ENCODE measurements at regions not wholly inside any gene's neighbourhood (a gene's known extent, or its start where the extent isn't known, plus 50 kb on each side); places are given as distances from the start of the nearest gene placed in this dataset.

DNA sequence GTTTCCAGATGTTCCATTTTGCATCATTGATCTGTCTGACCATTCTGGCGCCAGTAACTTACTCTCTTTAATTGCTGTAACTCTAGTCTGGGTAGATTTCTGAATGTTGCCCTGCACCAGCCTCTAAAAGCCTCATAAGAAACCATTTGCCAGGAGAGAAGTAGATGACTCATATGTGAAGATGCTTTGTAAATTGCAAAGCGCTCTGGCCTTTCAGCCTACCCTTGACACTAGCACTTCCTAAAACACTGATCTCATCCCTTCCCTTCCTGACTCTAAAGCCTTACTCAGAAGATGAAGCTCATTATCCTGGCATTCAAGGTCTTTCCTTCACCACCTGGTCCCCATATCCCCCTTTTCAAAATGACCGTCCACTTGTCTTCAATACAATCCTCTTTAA is 193.2 kb upstream of the MEX3C start:
- intact Hi-C loops (cut with DNase I): no loop called here
- DNase-seq (ENCODE audit: low spot score): no peak

DNA sequence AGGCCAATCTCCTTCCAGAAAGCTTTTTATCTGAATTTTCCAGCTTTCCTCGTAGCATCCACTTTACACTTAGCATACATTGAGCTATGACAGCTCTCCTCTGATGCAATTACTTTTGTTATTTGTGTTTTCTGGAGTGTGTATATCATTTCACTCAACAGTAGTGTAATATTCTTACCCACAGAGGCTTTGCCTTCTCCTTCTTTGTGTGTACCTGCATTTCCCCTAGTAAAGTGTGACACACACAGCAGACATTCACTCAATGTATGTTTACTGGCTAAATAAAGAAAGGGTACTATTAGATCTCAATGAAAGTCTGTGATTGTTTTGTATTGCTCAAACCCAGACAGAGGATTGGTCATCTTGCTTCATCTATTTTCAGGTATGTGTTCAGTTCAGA is 193.7 kb upstream of the MEX3C start:
- intact Hi-C loops (cut with DNase I): no loop called here
- no peak for DNase-seq (ENCODE audit: low spot score)

DNA sequence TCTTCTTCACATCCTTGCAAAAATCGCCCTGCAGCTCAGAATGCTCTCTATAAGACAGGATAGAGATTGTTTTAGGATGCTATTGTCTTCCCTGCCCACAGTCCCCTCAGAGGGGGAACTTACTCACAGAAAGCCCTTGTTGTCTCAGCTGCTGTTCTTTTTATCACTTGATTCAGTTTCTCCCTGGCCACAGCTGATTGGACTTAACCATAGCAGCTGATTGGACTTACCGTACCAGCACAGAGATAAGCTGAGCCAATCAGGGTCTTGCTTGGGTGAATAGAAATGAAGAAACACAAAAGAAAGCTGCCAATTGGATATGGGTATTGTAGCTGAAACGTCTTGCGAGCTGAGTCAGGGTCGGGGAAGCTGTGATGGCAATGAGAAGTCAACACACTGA is 194.2 kb upstream of the MEX3C start:
- no peak for DNase-seq (ENCODE audit: low spot score)
- intact Hi-C loops (cut with DNase I): no loop called here

DNA sequence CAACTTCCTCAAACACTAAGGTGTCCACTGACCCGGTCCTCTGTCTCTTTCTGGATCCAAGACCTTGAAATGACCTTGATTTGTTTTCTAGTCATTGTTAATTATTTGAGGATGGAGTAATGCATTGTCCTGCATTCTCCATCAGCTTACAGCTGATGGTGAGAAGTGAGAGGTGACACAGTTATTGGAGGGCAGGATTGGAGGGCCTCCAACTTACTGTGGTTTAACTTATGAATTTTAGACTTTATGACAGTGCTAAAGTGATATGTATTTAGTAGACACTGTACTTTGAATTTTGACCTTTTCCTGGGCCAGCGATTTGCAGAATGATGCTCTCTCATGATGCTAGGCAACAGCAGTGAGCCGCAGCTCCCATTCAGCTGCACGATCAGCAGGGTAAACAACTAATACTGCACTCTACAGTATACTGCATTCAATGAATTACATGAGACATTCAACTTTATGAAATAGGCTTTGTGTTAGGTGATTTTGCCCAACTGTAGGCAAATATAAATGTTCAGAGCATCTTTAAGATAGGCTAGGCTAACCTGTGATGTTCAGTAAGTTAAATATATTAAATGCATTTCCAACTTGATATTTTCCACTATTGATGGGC is 200.0 kb upstream of the MEX3C start:
- intact Hi-C loops (cut with DNase I): no loop called here
- no peak for DNase-seq (ENCODE audit: low spot score)

DNA sequence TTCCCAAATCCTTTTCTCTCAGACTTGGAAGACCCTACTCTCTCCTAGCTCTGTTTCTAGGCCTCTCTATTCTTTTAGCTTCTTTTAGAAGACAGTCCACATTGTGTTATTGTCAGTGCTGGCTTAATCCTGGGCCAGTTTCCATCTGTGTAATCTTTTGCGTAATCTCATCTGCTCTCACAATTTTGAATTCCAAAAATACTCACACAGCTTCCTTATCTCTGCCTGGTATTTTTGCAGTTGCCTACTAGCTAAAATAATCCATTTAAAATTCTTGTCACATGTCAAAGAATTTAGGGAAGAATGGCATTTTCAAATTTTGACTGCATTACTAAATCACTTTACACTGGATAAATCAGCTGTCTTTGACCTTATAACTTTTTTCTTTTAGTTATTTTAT is 200.6 kb upstream of the MEX3C start:
- intact Hi-C loops (cut with DNase I): no loop called here
- DNase-seq (ENCODE audit: low spot score): no peak

DNA sequence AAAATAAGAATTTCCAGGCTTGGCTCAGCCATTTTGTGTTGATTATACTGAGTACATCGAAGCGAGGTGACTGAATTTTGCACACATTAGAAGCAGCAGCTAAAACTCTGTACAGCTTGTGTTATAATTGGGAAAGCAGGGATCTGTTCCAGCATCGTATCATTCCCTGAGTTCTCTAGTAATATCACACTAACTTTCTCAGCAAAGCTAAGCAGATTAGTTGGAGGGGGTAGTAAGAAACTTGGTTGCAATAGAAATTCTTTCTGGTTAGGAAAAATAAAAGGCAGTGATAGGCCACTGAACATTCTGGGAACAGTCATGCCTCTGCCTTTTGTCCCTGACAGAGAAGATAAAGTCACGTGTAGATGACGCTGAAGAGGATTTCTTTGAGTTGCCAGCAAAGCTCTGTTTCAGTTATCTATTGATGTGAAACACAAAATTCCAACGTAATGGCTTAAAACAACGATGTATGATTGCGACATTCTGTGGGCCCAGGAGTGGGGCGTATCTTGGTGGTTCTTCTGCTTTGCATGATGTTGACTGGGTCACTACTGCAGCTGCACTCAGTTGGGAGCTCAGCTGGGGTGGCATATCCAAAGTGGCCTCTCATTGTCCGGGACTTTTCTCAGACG is 202.1 kb upstream of the MEX3C start:
- DNase-seq (ENCODE audit: low spot score): no peak
- intact Hi-C loops (cut with DNase I): no loop called here

DNA sequence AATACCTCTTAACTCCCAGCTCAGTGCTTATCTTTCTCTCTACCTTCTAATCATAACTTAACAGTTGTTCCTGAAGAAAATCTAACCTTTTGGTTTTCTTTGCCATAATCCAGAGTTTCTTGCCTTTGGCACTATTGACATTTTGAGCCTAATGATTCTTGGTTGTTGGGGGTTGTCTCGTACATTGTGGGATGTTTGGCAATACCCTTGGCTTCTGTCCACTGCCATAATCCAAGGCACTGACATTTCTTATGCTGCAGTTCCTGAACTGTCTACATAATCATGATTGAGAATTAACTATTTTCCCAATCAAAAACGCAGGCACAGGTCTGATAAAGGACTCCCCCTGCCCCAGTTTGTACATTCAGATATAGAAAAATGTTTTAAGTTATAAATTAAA is 203.2 kb upstream of the MEX3C start:
- DNase-seq (ENCODE audit: low spot score): no peak
- intact Hi-C loops (cut with DNase I): no loop called here

DNA sequence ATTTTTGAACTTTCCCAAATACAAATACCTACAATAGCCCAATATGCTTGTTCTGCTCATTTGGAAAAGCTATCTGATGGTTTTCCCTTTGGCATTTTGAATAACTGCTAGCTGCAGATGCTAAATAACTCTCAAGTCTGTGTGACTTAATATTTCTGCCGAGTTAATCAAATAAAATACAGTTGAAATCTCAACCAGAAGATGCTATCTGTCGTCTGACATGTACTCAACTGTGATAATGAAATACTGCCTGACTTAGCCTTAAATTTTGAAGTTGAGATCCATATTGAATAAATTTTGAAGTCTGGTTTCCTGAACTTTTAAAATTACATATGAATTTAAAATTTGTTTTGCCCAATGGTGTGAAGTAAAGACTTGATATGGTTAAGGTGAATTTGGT is 204.4 kb upstream of the MEX3C start:
- no peak for DNase-seq (ENCODE audit: low spot score)
- intact Hi-C loops (cut with DNase I): no loop called here

DNA sequence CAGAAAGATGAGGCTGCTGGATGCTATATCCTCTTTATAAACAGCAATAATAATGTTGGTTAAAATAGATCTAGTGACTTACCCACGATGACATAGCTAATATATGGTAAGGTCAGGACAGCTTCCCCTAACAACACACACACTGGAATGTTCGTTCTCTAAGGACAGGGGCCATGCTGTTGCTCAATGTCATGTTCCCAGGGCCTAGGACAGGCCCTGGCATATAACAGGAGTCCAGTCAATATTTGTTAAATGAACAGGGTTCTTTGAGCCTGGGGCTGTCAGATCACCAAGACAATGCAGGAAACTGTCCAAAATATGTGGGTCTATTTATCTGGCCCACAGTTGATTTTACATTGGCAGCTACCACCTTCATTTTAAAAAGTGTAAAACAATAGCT is 207.1 kb upstream of the MEX3C start:
- no peak for DNase-seq (ENCODE audit: low spot score)
- intact Hi-C loops (cut with DNase I): no loop called here

DNA sequence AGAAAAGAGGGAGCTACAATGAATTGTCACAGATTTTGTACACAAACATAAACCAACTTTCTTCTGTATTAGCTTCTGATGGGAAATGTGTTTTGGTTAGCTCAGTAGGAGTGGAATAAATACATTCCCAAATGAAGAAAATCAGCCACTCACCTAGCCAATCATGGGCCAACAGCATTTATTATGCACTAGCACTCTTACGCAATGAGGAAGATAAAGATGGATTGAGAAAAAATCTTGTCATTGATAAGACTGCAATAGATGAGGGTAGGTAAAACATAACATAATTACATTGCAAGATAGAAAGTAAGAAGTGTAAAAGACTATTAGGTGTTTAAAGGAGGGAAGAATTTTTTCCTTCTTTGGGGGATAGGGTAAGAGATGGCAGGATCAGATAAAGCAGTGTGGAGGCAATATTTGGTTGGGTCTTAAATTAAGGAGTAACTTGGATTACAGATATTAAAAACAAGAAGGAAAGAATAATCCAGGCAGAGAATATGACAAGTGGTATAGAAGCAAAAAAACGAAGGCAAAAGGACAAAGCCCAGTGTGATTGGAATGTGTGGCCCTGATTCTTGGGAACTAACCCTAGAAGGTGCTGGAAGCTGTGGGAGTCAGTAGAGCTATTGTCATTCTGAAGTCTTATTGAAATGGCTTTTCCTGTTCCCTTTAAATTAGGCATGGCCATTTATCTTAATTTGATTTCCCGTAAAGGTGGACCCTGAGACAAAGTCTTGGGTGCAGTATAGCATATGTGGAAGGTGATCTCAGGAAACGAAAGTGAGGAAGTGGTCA is 208.4 kb upstream of the MEX3C start:
- intact Hi-C loops (cut with DNase I): no loop called here
- DNase-seq (ENCODE audit: low spot score): no peak

DNA sequence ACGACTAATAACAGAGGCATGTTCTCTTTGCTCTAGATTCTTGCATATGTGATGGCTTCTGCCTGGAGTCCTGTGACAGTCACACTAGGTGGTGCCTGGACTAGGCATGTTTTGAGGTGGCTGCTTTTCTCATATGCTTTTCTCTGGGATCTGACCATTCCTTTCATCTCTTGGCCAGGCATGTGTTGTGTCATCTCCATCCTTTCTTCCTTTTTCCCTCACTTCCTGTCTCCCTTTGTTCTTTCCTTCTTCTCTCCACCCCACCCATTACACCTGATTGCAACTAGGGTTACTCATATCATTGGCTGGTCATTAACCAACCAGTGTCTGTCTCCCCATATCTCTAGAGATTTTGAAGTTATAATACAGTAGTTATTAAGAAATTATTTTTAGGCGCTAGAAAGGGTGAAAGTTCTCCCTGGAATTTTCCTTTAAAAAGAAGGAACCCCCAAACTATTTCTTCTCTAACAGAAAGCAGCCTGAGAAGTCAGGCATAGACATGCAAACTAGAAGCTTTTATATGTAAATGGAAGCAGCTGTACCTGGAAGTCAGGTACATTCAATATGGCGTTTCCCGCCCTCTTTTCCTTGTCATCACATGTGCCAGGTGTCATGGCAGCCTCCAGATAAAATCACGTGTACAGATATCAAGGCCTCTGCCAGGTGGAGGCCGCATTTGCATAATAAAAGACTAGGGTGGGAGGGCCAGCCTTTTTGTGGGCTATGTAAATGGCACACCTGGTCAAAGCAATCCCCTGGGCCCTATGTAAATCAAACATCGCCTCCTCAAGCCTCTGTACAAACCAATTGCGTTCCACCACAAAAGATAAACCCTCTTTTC is 220.4 kb upstream of the MEX3C start:
- intact Hi-C loops (cut with DNase I): no loop called here

DNA sequence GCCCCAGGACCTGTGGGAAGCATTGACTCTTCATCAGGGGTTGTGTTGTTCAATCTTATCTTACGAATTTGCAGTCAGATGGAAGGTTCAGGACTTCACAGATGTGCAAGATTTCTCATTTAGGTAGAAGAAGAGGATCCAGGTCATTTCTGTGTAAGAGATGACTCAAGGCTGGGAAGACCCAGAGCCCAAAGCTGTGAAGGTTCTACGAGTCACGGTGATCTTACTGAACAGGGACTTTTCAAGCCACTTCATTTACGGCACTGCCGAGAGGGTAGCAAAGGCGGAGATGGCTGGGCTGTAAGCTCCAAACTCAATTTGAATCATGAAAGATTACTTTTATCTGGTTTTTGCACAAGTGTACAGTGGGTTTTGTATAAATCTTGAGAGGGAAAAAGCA is 228.0 kb upstream of the MEX3C start:
- intact Hi-C loops (cut with DNase I): no loop called here

More for the DNA sequence above, 220.4 kb upstream of the MEX3C start:
- no peak for DNase-seq (ENCODE audit: low spot score)

DNA sequence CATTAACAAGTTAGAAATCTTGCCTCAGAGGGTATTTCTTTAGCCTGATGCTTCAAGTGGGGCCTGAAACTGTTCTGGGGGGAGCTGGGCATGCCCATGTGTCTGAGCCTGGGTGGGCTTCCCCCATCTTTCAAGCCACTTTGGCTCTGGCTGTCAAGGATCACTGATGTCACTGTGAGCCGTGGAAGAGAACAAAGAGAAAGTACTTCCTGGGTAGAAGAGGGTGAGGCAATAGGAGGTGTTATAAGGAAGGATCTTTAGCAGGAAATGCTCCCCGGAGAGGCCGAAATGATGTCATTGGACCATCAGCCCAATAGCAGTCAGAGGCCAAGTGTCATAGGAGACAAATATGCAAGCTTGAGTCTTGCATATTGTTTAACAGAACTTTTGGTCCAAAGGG is 228.4 kb upstream of the MEX3C start:
- intact Hi-C loops (cut with DNase I): no loop called here

More for the DNA sequence above, 228.0 kb upstream of the MEX3C start:
- no peak for DNase-seq (ENCODE audit: low spot score)

DNA sequence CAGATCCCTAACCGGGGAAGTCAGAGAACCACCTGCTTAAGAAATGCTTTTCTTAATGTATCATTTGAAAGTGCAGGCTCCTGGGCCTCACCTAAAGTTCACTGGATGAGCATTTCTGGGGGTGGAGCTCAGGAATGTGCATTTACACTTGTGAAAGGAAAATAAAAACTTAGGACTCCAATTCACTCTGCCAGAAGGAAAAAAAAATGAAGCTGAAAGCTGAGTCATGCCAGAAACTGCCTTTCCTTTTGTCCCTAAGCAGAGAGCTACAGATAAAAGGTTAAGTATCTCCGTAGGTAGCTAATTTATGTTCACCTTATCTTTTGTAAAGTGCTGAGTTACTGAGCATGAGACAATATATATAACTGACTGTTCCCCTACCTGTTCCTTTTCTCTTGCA is 229.5 kb upstream of the MEX3C start:
- no peak for DNase-seq (ENCODE audit: low spot score)
- intact Hi-C loops (cut with DNase I): no loop called here

More for the DNA sequence above, 228.4 kb upstream of the MEX3C start:
- DNase-seq (ENCODE audit: low spot score): no peak

DNA sequence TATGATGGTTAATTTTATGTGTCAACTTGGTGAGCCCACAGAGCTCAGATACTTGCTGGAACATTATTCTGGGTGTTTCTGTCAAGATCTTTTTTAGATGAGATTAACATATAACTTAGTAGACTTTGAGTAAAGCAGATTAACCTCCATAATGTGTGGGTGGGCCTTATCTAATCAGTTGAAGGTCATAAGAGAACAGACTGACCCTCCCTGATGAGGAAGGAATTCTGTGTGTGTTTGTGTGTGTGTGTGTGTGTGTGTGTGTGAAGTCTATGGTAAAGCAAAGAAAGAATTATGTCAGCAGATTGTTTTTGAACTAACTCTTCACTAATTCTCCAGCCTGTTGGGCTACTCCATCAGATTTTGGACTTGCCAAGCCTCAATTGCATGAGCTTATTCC is 232.2 kb upstream of the MEX3C start:
- intact Hi-C loops (cut with DNase I): no loop called here
- DNase-seq (ENCODE audit: low spot score): no peak

DNA sequence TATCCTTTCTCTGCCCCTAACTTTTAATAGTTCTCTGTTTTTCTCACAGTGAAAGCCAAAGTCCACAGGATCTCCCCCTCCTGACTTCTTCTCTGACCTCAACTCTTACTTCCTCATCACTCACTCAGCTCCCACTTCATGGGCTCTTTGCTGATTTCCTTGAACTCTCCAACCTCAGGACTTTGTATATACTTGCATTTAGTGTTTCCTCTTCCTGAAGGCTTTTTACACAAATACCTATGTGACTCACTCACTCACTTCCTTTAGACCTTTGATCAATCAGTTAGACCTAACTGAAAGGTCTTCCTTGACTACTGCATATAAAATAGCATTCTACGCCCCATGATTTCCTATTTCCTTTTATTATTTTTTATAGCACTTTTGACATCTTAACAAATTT is 233.1 kb upstream of the MEX3C start:
- intact Hi-C loops (cut with DNase I): no loop called here

DNA sequence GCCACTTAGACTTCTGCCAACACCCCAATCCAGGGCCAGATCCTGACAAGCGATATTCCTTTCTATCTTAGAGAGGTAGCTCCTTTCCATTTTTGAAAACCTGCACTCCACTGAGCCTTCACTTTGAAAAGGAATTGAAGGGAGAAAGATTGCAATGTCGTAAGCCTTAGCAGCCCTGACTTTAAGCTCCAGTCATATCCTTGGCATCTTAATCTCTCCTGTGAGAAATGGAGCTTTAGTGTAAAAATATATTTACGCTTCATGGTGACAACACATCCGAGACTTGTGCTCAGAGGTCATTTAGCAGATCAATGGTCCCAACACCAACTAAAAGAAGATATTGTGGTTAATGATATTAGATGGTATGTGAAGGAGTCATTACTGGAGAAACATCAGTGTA is 235.8 kb upstream of the MEX3C start:
- intact Hi-C loops (cut with DNase I): no loop called here

More for the DNA sequence above, 233.1 kb upstream of the MEX3C start:
- DNase-seq (ENCODE audit: low spot score): no peak

DNA sequence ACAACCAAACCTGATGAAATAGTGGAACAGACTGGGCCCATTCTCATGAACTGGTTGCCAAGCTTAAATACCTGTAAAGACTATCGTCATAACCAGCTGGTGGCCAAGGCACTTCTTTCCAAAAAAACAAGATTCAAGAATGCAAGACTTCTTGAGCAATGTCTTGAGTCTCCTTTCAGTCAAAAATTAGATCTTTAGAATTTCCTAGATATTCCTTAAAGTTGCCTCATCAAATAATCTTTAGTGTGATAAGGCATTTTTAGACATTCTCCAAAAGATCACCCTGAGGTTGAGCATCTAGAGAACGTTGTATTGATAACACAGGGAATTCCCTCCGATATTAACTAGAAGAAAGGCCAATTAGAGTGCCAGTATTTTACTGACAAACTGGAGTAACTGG is 236.4 kb upstream of the MEX3C start:
- DNase-seq (ENCODE audit: low spot score): no peak
- intact Hi-C loops (cut with DNase I): no loop called here

More for the DNA sequence above, 235.8 kb upstream of the MEX3C start:
- no peak for DNase-seq (ENCODE audit: low spot score)

DNA sequence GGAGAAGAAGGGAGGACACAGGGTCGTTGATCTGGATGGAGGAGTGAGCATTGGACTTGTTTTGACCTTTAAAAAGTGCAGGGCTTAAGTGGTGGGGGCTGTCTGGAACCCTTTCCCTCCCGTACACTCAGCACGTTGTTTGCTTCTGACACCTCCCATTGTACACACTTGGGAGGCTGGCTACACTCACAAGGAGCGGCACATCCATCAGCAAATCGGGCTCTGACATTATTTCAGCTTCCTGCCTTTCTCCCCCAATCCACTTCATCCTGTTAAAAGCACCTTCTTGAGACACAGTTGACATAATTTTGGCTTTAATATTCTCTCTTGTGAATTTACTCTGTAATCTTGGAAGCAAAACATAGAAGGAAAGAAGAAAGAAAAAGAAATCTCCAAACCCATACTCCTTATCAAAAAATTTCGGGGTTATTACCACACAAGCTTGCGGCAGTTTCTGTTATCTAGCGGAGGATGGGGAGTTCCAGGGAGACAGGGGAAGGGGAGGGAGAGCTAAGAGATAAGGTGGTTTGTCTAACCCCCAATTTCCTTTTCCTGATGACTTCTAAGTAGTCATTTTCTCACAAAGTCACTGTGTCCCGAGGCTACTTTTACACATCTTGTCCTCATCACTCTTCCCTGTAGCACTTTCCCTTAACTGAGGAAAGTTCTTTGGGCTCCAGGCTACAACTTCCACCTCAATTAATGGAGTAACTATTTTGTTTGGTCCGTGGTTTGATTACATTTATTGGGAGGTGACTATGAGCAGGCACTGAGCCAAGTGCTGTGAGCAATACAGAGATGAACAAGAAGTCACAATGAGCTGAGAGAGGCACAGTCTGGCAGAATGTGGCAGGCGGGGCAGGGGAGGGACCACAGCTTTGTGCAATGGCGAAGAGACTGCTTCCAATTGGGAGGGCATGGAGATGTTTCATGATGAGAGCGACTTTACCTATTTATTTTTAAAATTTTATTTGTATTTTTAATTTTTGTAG is 240.1 kb upstream of the MEX3C start:
- DNase-seq (ENCODE audit: low spot score): no peak
- intact Hi-C loops (cut with DNase I): no loop called here
